ENCODE measurements at regions not wholly inside any gene's neighbourhood (a gene's known extent, or its start where the extent isn't known, plus 50 kb on each side); places are given as distances from the start of the nearest gene placed in this dataset.
A peak's percentile ranks its signal among the peaks of the same experiment; 100 is the strongest.

GRCh38 chr10:78390817-78391216, 357.2 kb downstream of the RPS24 start:
- DNase-seq: no peak
- Histone ChIP-seq H3K36me3 (no peaks in the 10 kb centered on the region), H3K4me1 (no peaks in the 10 kb centered on the region), H3K4me3 (no peak overlapping the region), H3K27ac (no peak overlapping the region), H3K27me3 (no peaks in the 10 kb centered on the region), H3K9me3 (no peaks in the 10 kb centered on the region)
- ATAC-seq: no peak
- intact Hi-C loops (cut with DNase I): no loop called here
- no peak for TF ChIP-seq CTCF (IDR thresholded peaks at IDR 0.05)

GRCh38 chr10:78391585-78391984, 357.9 kb downstream of the RPS24 start:
- TF ChIP-seq CTCF (IDR thresholded peaks at IDR 0.05): no peak
- H3K27me3 ChIP-seq: no peaks in the 10 kb centered on the region
- DNase-seq (no peak), ATAC-seq (no peak)
- H3K4me1 ChIP-seq: no peaks in the 10 kb centered on the region
- intact Hi-C loops (cut with DNase I): no loop called here
- no peak overlapping the region for H3K4me3 ChIP-seq
- H3K9me3 ChIP-seq: no peaks in the 10 kb centered on the region
- no peaks in the 10 kb centered on the region for H3K36me3 ChIP-seq
- no peak overlapping the region for H3K27ac ChIP-seq

DNA sequence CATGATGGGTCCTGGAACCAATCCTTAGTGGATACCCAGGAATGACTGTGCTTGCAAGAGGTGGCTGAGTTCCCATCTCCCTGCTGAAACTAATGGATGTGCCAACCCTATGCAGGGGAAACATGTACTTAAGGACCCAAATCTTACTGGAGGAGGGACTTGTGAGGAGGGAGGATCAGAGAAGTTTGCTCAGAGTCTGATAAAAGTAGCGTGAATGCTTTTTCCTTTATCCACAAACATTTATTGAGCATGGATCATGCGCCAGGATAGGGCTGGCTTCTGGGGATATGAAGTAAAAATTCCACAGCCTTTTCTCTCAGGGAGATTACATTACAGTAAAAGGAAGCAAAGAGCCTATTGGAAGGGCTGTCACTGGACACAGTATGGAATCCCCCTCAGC, 358.5 kb downstream of the RPS24 start:
- H3K36me3 ChIP-seq: no peaks in the 10 kb centered on the region
- no peak for ATAC-seq
- no peaks in the 10 kb centered on the region for H3K27me3 ChIP-seq
- intact Hi-C loops (cut with DNase I): no loop called here
- DNase-seq: no peak
- H3K27ac ChIP-seq: no peak overlapping the region
- H3K9me3 ChIP-seq: no peaks in the 10 kb centered on the region
- no peak for TF ChIP-seq CTCF (IDR thresholded peaks at IDR 0.05)
- no peaks in the 10 kb centered on the region for H3K4me1 ChIP-seq
- no peak overlapping the region for H3K4me3 ChIP-seq

DNA sequence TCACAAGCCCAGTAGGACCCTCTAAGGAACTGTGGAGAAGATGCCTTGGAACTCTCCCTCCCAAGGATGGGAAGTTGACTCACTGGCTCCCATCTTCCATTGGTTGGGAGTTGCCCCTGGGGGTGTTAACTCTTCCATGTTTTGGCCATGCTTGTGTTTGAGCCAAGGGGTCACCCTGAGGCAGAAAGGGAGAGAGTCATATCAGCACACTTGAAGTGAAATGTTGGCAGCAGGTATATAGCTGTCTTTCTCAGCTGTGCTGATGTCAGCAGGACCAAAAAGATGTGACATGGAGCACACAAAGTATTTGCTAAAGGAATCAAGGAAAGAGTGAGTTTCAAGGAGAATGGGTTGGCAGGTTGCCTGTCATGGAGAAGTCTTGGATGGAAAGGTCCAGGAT, 359.4 kb downstream of the RPS24 start:
- ATAC-seq (no peak), DNase-seq (no peak)
- no peak for TF ChIP-seq CTCF (IDR thresholded peaks at IDR 0.05)
- Histone ChIP-seq H3K4me3 (no peak overlapping the region), H3K36me3 (no peaks in the 10 kb centered on the region), H3K27me3 (no peaks in the 10 kb centered on the region), H3K27ac (no peak overlapping the region), H3K9me3 (no peaks in the 10 kb centered on the region), H3K4me1 (no peaks in the 10 kb centered on the region)
- intact Hi-C loops (cut with DNase I): no loop called here

- H3K27ac ChIP-seq: no peak overlapping the region
- H3K36me3 ChIP-seq: no peaks in the 10 kb centered on the region
- DNase-seq (peak in 1 of 4 donors; percentile 60), ATAC-seq (no peak)
- intact Hi-C loops (cut with DNase I): no loop called here
- TF ChIP-seq CTCF (IDR thresholded peaks at IDR 0.05): no peak
- no peaks in the 10 kb centered on the region for H3K4me1 ChIP-seq
- no peak overlapping the region for H3K4me3 ChIP-seq
- H3K27me3 ChIP-seq: no peaks in the 10 kb centered on the region
- H3K9me3 ChIP-seq: no peaks in the 10 kb centered on the region
Measured at GRCh38 chr10:78394047-78394446, 360.4 kb downstream of the RPS24 start.

All from left lung (tissue), 4 donors.